ENCODE measurements at regions not wholly inside any gene's neighbourhood (a gene's known extent, or its start where the extent isn't known, plus 50 kb on each side); places are given as distances from the start of the nearest gene placed in this dataset.

DNA sequence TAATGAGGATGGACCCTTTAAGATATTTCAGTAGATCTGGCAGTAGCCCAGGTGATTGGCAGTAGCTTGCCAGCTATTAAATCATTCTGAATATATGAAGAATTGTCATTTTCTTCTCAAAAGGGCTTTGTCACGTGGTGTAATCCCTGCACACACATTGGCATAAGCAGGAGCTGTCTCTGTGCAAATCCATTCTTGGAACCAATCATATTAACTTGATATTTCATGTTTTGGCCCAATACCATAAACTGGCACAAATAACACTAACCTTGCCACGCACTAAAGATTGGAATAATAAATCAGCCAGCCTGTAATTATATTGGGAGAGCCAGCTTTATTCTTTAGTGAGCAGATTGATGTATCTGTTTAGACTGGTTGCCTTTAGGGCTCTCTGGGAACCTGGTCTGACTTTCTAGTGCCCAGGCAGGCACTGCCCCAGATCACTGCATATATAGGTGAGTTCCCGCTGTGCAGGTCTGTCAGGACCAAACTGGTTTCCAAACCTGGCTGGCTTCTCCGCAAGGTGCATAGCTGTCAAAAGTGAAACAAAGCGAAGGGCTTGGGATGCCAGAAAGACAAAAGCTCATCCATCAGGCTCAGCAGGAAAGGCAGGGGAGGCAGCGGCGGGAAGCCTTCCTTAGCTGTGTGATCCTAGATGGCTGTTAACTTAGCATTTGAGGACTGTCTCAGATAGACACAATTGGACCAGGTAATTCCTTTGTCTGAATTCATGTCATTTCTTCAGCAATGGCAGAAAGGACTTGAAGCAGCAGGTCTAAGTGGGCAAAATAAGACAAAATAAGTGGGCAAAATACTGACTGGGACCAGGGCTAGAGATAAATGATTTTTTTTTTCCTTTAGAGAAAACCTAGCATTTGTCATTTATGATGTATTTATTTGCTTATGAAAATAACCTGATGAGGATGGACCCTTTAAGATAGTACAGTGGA, 128.8 kb upstream of the DYRK2 start:
- H3K27ac Mint-ChIP-seq: no peak overlapping the region

DNA sequence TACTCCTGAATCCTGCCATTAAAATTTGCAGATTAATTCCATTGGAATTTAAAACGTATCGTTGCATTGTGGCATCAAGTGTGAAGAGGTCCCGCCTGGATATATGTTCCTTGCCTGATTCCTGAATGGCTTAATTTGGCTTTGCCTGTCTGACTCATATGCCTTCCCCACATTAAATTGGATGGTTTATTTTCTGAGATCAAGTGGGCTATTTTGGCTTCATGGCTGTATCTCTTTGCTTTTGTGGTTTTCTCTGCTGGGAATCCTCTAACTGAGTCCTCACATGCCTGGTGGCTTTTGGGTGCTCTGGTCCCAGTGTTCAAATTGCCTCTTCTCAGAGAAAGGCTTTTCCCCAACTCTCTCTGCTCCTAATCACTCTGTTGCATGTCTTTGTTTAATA, 127.9 kb upstream of the DYRK2 start:
- Mint-ChIP-seq H3K4me3 (no peak overlapping the region), H3K9me3 (no peaks in the 10 kb centered on the region), H3K27ac (no peak overlapping the region), H3K36me3 (no peaks in the 10 kb centered on the region), H3K27me3 (no peaks in the 10 kb centered on the region), H3K4me1 (peaks cover 12% of the 10 kb centered on the region)
- no peak for DNase-seq

More for the DNA sequence above, 128.8 kb upstream of the DYRK2 start:
- no peak for DNase-seq
- Mint-ChIP-seq H3K4me1 (peaks cover 18% of the 10 kb centered on the region), H3K36me3 (no peaks in the 10 kb centered on the region), H3K4me3 (no peak overlapping the region), H3K27me3 (no peaks in the 10 kb centered on the region), H3K9me3 (no peaks in the 10 kb centered on the region)

DNA sequence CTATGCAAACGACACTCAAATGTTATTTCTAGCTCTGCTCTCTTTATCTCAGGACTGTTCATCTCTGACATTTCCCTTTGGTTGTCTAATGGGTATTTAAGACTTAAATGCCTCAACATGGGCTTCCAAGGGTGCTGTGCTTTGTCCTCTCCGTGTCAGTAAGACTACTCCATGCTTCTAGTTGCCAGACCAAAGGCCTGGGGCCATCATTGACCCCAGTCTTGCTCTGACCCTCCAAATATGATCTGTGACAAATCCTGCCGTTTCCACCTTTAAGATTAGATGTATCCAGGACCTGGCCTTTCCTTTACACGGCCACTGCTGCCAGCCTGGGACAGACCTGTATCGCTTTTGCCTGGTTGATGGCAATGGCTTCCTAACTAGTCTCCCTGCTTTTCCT, 126.3 kb upstream of the DYRK2 start:
- H3K27me3 Mint-ChIP-seq: no peaks in the 10 kb centered on the region
- no peaks in the 10 kb centered on the region for H3K9me3 Mint-ChIP-seq
- H3K4me3 Mint-ChIP-seq: no peak overlapping the region
- no peaks in the 10 kb centered on the region for H3K4me1 Mint-ChIP-seq
- DNase-seq: no peak
- H3K27ac Mint-ChIP-seq: no peak overlapping the region
- no peaks in the 10 kb centered on the region for H3K36me3 Mint-ChIP-seq

DNA sequence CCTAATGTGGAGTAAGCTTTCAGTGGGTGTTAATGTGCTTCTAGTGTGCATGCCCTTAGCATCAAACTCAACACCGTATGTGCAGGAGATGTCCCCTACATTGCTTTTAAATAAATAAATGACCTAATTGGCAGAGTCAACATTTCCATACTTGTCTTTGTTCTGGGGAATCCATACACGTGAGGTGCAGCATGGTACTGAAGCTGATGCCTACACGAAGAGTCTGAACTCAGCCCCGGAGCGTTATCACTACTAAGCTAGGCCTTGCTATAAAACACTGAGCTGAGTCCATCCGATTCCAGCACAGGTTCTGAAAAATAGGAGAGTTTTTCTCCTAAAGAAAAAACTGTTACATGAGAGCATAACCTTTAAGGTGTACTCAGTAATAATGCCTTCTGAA, 125.0 kb upstream of the DYRK2 start:
- Mint-ChIP-seq H3K9me3 (no peaks in the 10 kb centered on the region), H3K27me3 (no peaks in the 10 kb centered on the region), H3K4me1 (no peaks in the 10 kb centered on the region), H3K36me3 (no peaks in the 10 kb centered on the region), H3K4me3 (no peak overlapping the region), H3K27ac (no peak overlapping the region)
- DNase-seq: no peak

DNA sequence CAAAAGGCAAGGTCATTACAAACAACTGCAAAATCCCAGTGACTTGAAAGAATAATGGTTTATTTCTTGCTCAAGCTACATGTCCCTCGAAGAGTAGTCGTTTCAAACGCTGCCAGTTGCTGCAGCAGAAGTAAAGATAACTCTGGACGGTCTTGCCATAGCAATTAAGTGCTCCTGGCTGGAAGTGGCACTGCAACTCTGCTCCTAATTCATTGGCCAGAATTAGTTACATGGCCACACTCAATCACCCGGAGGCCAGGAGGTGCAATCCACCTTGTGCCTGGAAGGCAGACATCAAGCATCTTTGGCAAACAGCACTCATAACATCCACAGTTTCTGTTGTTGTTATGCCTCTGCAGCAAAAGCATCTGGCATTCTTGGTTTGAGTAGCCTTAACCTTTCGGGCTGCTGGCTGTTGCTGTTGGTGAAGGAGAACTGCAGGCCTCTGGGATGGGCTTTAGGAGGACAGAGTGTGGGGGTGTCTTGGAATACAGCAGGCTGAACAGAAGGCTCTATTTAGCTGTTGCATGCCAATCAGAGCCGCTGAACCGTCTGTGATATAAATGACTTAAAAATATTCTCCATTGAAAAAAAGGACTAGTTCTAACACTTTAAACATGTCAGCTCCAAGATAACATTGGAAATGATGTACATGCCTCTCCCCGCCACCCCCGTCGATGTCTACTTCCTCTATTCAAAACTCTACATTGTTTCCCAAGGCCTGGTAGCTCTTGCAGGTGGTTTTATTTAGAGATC, 123.5 kb upstream of the DYRK2 start:
- Mint-ChIP-seq H3K4me3 (no peak overlapping the region), H3K27ac (no peak overlapping the region), H3K9me3 (no peaks in the 10 kb centered on the region), H3K4me1 (peaks cover 7% of the 10 kb centered on the region), H3K36me3 (no peaks in the 10 kb centered on the region), H3K27me3 (no peaks in the 10 kb centered on the region)
- no peak for DNase-seq

DNA sequence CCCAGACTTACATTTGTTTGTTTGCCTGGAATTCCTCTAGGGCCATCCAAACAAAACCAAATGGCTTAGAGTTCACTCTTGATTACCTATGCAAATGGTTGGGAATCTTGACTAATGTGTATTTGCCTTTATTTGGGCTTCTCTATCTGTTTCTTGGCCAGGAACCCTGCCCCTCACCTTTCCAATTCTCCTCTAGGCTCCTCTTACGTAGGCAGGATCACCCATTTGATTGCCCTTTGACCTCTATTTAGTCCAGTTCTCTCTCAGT, 123.0 kb upstream of the DYRK2 start:
- Mint-ChIP-seq H3K9me3 (no peaks in the 10 kb centered on the region), H3K27ac (no peak overlapping the region), H3K4me3 (no peak overlapping the region), H3K36me3 (no peaks in the 10 kb centered on the region), H3K27me3 (no peaks in the 10 kb centered on the region), H3K4me1 (peaks cover 7% of the 10 kb centered on the region)
- no peak for DNase-seq

DNA sequence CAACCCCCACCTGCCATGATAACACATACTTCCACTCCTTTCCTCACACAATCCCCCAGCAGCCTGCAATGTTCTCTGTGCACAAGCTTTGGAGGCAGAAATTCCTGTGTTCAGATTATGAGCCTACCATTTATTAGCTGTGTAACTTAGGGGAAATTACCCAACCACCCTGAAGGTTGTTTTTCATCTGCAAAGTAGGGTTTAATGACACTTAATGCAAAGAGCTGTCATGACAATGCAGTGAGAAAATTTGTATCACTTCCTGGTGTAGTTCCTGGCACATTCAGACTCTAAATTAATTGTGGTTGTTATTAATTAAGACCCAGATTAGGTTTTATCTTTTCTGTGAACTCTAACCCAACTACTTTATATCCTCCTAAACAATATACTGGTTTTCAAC, 122.4 kb upstream of the DYRK2 start:
- no peaks in the 10 kb centered on the region for H3K36me3 Mint-ChIP-seq
- DNase-seq: no peak
- peaks cover 2% of the 10 kb centered on the region for H3K9me3 Mint-ChIP-seq
- H3K27ac Mint-ChIP-seq: no peak overlapping the region
- H3K4me1 Mint-ChIP-seq: peaks cover 7% of the 10 kb centered on the region
- no peaks in the 10 kb centered on the region for H3K27me3 Mint-ChIP-seq
- H3K4me3 Mint-ChIP-seq: no peak overlapping the region

DNA sequence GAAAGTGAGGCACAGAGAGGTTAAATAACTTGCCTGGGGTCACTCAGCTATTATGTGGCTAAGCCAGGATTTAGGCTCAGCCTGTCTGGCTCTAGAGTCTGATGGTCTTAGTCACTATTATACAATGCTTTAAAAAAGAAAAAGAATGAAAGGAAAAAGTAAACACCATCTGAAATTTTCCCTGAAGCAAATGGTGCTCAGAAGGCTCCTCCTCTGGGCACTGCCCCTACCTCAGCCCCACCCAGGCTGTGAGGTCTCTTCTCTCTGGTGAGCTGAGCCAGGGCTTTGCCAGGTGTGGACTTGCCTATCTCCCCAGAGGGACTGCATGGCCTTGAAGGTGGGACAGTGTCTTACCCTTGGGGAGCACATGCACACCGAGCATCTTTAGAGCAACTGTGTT, 117.5 kb upstream of the DYRK2 start:
- H3K4me3 Mint-ChIP-seq: no peak overlapping the region
- peaks cover 9% of the 10 kb centered on the region for H3K4me1 Mint-ChIP-seq
- H3K36me3 Mint-ChIP-seq: no peaks in the 10 kb centered on the region
- H3K27me3 Mint-ChIP-seq: no peaks in the 10 kb centered on the region
- peaks cover 2% of the 10 kb centered on the region for H3K9me3 Mint-ChIP-seq
- no peak for DNase-seq
- no peak overlapping the region for H3K27ac Mint-ChIP-seq

DNA sequence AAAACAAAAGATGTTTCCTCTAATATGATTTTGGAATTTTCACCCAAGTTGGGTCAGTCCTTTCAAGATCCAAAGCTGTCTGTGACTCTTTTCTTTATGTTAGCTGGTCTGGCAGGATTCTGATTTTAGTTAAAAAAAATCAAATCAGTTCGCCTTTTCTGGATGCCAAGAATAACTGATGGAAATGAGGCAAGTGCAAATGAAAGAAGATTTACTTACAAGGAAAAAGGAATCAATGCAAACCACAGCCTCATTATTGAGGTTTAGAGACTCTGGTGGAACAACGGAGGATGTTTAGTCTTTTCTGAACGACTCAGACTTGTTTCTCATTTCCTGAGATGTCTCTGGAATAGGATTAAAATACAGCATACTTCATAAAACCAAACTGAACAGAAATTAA, 117.0 kb upstream of the DYRK2 start:
- Mint-ChIP-seq H3K27me3 (no peaks in the 10 kb centered on the region), H3K4me3 (no peak overlapping the region), H3K9me3 (peaks cover 2% of the 10 kb centered on the region), H3K27ac (no peak overlapping the region), H3K36me3 (no peaks in the 10 kb centered on the region), H3K4me1 (peaks cover 9% of the 10 kb centered on the region)
- no peak for DNase-seq

DNA sequence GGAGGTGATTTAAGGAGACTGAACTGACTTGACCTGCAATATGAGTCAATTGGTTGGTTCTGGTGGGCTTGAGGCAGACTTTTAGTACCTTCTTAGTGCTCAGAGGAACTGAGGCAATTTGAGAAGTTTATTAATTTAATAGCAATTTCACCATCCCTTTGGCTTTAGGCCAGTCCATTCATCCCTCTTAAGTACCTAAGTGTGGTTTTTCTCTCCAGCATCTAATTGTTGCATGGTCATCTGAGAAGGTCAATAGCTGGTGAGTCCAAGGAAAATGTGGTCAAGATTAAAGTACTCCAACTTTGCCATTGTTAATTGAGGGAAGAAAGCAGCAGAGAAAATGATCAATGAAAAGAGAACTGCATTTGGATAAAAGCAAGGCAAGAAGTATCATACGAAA, 115.4 kb upstream of the DYRK2 start:
- H3K36me3 Mint-ChIP-seq: no peaks in the 10 kb centered on the region
- H3K4me1 Mint-ChIP-seq: peaks cover 9% of the 10 kb centered on the region
- no peak overlapping the region for H3K27ac Mint-ChIP-seq
- H3K4me3 Mint-ChIP-seq: no peak overlapping the region
- no peak for DNase-seq
- H3K9me3 Mint-ChIP-seq: peaks cover 2% of the 10 kb centered on the region
- H3K27me3 Mint-ChIP-seq: no peaks in the 10 kb centered on the region

DNA sequence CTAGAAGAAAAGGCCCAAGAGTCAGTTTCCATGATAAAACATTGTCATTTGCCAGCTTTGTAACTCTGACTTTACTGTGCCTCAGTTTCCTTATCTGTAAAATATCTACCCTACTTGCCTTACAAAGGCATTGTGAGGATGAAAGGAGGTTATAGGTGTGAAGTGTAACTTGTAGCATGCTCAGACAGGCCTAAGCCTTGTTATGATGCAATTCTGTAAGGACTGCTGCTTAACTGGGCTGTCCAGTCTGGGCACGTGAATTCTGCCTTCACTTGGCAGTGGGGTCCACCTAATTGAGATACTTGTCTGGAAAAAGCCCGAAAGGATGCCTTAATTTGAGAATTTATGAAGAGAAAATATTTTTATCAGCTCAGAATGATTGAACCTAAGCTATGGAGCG, 114.5 kb upstream of the DYRK2 start:
- H3K27me3 Mint-ChIP-seq: no peaks in the 10 kb centered on the region
- H3K27ac Mint-ChIP-seq: no peak overlapping the region
- DNase-seq: no peak
- no peaks in the 10 kb centered on the region for H3K36me3 Mint-ChIP-seq
- no peak overlapping the region for H3K4me3 Mint-ChIP-seq
- peaks cover 7% of the 10 kb centered on the region for H3K4me1 Mint-ChIP-seq
- H3K9me3 Mint-ChIP-seq: peaks cover 2% of the 10 kb centered on the region

DNA sequence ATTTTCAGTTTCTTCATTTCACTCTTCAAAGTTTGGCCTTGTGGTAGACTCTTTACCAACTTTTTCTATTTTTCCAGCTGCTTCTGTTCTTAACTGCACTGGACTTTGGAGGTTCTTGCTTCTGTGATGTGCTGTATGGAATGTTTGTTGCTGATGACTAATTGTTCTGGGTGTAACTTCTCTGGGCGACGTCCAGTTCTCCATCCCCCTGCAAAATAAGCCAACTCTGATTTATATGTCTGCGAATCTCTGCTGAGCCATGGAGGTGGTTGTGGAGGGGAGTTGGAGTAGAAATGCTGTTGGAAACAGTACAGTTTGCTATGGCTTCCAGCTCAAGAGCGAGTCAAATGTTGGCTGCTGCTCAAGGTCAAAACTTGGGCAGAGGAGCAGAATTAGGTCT, 113.9 kb upstream of the DYRK2 start:
- no peak overlapping the region for H3K27ac Mint-ChIP-seq
- peaks cover 2% of the 10 kb centered on the region for H3K9me3 Mint-ChIP-seq
- no peak overlapping the region for H3K4me3 Mint-ChIP-seq
- H3K4me1 Mint-ChIP-seq: peaks cover 2% of the 10 kb centered on the region
- no peaks in the 10 kb centered on the region for H3K36me3 Mint-ChIP-seq
- H3K27me3 Mint-ChIP-seq: no peaks in the 10 kb centered on the region
- DNase-seq: no peak

DNA sequence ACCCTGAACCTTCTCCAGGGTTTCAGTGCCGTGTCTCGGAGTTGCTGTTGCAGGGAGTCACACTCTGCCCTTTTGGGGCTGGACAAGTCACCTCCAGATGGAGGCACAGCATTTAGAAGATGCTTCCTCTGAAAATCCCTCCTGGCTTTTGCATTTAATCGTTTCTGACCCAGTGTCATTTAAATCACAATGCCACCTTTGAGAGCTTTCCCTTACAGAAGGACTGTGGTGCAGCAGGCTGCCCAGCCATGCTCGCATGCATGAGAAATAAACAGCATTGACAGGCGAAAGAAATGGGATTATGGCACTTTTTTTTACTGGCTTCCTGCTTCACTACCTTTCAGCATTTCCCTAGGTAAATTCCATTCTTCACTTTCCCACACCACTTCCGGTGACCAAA, 113.4 kb upstream of the DYRK2 start:
- no peak overlapping the region for H3K4me3 Mint-ChIP-seq
- peaks cover 5% of the 10 kb centered on the region for H3K4me1 Mint-ChIP-seq
- no peak for DNase-seq
- no peak overlapping the region for H3K27ac Mint-ChIP-seq
- no peaks in the 10 kb centered on the region for H3K36me3 Mint-ChIP-seq
- H3K27me3 Mint-ChIP-seq: no peaks in the 10 kb centered on the region
- H3K9me3 Mint-ChIP-seq: peaks cover 2% of the 10 kb centered on the region

DNA sequence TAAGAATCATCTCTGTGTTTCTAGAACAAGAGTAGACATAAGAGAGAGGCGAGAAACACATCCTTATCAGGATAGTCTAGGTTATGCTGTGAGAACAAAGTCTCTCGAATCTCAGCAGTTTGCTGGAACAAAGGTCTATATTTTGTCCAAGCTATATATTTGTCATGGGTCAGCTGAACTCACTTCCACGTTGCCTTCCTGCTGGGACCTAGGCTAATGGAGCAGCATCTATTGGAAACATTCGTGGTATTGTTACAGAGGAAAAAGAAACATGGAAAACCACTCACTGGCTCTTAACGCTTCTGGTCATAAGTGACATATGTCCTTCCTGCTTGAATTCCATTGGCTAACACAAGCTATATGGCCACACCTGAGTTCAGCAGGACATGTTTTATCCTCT, 112.6 kb upstream of the DYRK2 start:
- no peaks in the 10 kb centered on the region for H3K36me3 Mint-ChIP-seq
- no peaks in the 10 kb centered on the region for H3K9me3 Mint-ChIP-seq
- no peaks in the 10 kb centered on the region for H3K27me3 Mint-ChIP-seq
- no peak for DNase-seq
- peaks cover 7% of the 10 kb centered on the region for H3K4me1 Mint-ChIP-seq
- H3K27ac Mint-ChIP-seq: no peak overlapping the region
- no peak overlapping the region for H3K4me3 Mint-ChIP-seq

DNA sequence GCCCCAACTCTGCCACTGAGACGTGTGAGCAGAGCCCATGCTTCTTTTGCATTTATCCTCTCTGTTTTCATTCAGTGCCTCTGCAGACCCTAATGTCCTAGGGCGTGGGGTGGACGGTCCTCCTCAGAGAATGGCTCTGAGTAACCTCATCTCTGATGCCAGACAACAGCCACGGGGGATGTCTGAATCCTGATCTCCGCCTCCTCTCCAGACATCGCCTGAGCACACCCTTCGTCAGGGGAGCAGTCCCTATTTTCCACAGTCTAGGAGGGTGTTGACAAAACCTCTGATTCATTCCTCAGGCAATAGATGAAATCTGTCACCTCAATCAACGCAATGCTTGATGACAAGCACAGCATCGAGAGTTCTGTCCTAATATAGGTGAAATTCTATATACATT, 109.2 kb upstream of the DYRK2 start:
- no peaks in the 10 kb centered on the region for H3K36me3 Mint-ChIP-seq
- no peak overlapping the region for H3K27ac Mint-ChIP-seq
- DNase-seq: no peak
- peaks cover 15% of the 10 kb centered on the region for H3K4me1 Mint-ChIP-seq
- H3K27me3 Mint-ChIP-seq: no peaks in the 10 kb centered on the region
- H3K9me3 Mint-ChIP-seq: no peaks in the 10 kb centered on the region
- H3K4me3 Mint-ChIP-seq: no peak overlapping the region

DNA sequence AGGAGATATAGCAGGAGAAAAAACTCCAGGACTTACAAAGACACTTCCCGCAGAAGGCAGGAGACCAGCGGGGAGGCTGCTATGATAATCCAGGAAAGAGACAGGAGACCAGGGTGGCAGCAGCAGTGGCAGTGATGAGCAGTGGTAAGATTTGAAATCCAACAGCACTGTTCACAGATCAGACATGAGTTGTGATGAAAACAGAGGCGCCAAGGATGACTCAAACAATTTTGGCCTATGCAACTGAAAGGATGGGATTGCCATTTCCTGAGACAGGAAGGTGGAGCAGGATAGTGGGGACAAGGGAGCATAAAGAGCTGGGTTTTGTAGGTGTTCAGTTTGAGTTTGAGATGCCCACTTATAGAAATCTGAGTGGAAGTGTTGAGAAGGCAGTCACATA, 108.6 kb upstream of the DYRK2 start:
- Mint-ChIP-seq H3K4me3 (no peak overlapping the region), H3K36me3 (no peaks in the 10 kb centered on the region), H3K4me1 (peaks cover 17% of the 10 kb centered on the region), H3K9me3 (no peaks in the 10 kb centered on the region), H3K27me3 (no peaks in the 10 kb centered on the region), H3K27ac (no peak overlapping the region)
- DNase-seq: no peak
